ENCODE measurements at regions not wholly inside any gene's neighbourhood (a gene's known extent, or its start where the extent isn't known, plus 50 kb on each side); places are given as distances from the start of the nearest gene placed in this dataset.

- TF ChIP-seq POLR2A (IDR thresholded peaks at IDR 0.05) (no peak), POLR2AphosphoS5 (IDR thresholded peaks at IDR 0.05) (no peak), CTCF (IDR thresholded peaks at IDR 0.05) (no peak)
Observed at GRCh38 chr3:84825817-84826216, 133.0 kb upstream of the CADM2 start.

Measured in stomach (tissue), 4 donors.